ENCODE measurements at regions not wholly inside any gene's neighbourhood (a gene's known extent, or its start where the extent isn't known, plus 50 kb on each side); places are given as distances from the start of the nearest gene placed in this dataset.

GRCh38 chr12:88736031-88736430, 155.8 kb upstream of the KITLG start:
- TF ChIP-seq POLR2A (IDR thresholded peaks at IDR 0.05) (no peak), POLR2AphosphoS5 (IDR thresholded peaks at IDR 0.05) (no peak), CTCF (IDR thresholded peaks at IDR 0.05) (no peak), EP300 (IDR thresholded peaks at IDR 0.05) (no peak)

All from gastroesophageal sphincter (tissue), 3 donors.